ENCODE measurements at regions not wholly inside any gene's neighbourhood (a gene's known extent, or its start where the extent isn't known, plus 50 kb on each side); places are given as distances from the start of the nearest gene placed in this dataset.

DNA sequence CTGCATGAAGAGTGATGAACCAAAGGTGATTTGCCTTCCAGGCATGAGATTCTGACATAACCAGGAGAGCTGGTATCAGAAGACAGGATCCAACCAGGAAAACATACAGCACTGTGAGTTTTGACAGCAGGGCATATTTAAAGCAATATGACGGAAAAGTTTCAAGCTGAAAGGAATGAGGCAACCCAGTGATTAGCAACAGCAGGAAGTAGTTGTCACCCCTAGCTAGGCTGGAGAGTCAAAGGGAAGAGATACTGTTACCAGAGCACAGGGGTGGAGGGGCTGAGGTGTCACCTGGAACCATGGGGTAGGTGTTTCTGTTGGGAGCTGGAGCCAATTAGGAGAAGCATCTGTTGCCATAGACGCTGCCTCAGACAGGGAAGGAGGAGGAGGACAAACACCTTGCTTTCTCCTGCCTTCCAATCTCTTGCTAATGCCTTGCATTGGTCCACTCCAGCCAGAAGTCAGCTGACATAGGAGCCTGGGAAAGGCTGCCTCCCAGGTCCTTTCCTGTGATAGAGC lies 125.4 kb upstream of the SORCS3 start:
- Histone ChIP-seq H4K5ac (ENCODE audit: insufficient read length, low read depth, low read length) (no peak overlapping the region), H2BK15ac (ENCODE audit: low read length) (no peak overlapping the region), H3K4me3 (ENCODE audit: extremely low read depth in 1 of 4, insufficient read depth in 2 of 4, low read depth in 3 of 4, low read length in 4 of 4) (no peak overlapping the region), H2BK120ac (replicated peaks; ENCODE audit: low read depth, low read length) (no peak overlapping the region), H3K79me2 (ENCODE audit: control insufficient read depth in 1 of 2, insufficient read depth in 2 of 2, low read length in 2 of 2) (no peaks in the 10 kb centered on the region), H3K9ac (replicated peaks in 1 of 4; ENCODE audit: extremely low read depth in 1 of 4, low read depth in 3 of 4, low read length in 3 of 4) (no peak overlapping the region), H3K18ac (ENCODE audit: extremely low read depth, low read length) (no peak overlapping the region), H3K27me3 (replicated peaks in 1 of 4; ENCODE audit: control insufficient read depth in 3 of 4, extremely low read depth in 1 of 4, insufficient read depth in 3 of 4, low read length in 3 of 4) (no peaks in the 10 kb centered on the region), H3K27ac (ENCODE audit: low read depth, low read length) (no peak overlapping the region), H3K36me3 (ENCODE audit: control insufficient read depth in 2 of 4, insufficient read depth in 4 of 4, low read length in 3 of 4) (no peaks in the 10 kb centered on the region; a peak in 1 of 8 replicates), H2BK12ac (ENCODE audit: low read depth, low read length) (no peak overlapping the region), H2BK20ac (ENCODE audit: low read length) (no peak overlapping the region), H3K79me1 (ENCODE audit: low read depth, low read length) (no peaks in the 10 kb centered on the region), H4K91ac (replicated peaks; ENCODE audit: insufficient read length, low read length) (no peak overlapping the region), H3K4me1 (replicated peaks in 1 of 4; ENCODE audit: control insufficient read depth in 3 of 4, insufficient read depth in 4 of 4, low read length in 3 of 4) (peaks cover 0 to 6% (median 1%) of the 10 kb centered on the region in 4 experiments; a peak in 2 of 7 replicates), H3K14ac (ENCODE audit: insufficient read length) (no peak overlapping the region), H2AFZ (ENCODE audit: low read length) (0 out of 2 replicates have a peak overlapping the region, but pooled peaks have one; percentile 31), H3K4me2 (ENCODE audit: insufficient read depth in 1 of 2, low read depth in 2 of 2, low read length in 2 of 2) (no peak overlapping the region; a peak in 1 of 4 replicates), H3K56ac (replicated peaks; ENCODE audit: insufficient read length, low read depth, low read length) (no peak overlapping the region), H3K9me3 (ENCODE audit: insufficient read depth in 2 of 2, low read depth in 1 of 2, low read length in 1 of 2) (no peaks in the 10 kb centered on the region), H4K20me1 (replicated peaks in 1 of 2; ENCODE audit: control insufficient read depth in 1 of 2, insufficient read depth in 2 of 2, low read length in 2 of 2) (no peaks in the 10 kb centered on the region), H2AK5ac (ENCODE audit: low read depth, low read length) (no peak overlapping the region), H3K4ac (replicated peaks; ENCODE audit: insufficient read length, low read depth, low read length) (peak overlapping the region; percentile 5), H2BK5ac (ENCODE audit: low read depth, low read length) (no peak overlapping the region), H3K23ac (ENCODE audit: insufficient read length) (no peak overlapping the region), H3K23me2 (ENCODE audit: low read depth, low read length) (no peaks in the 10 kb centered on the region), H4K8ac (ENCODE audit: extremely low read depth, insufficient read depth, low read length) (no peak overlapping the region)
- ChIA-PET CTCF (ENCODE audit: partially characterized antibody) (interaction anchor here (1.0 to 3.8 kb wide), 6 partner anchors 10 to 109 kb away, joined by 3 to 14 read pairs (median 8); no protein-coding TSS in a partner anchor), POLR2A (ENCODE audit: partially characterized antibody) (interaction anchor here (0.6 kb wide), 1 partner anchor 26 kb away, joined by 3 read pairs; no protein-coding TSS in a partner anchor)
- WGBS, 2 experiments (ENCODE audit: extremely low coverage in 1 of 2, insufficient coverage in 1 of 2, insufficient read length in 1 of 2, insufficient replicate concordance in 2 of 2, low coverage in 1 of 2, low lambda C conversion rate in 2 of 2, missing lambda C conversion rate in 1 of 2): 44% methylated on average over 2 of the region's 2 CpGs; no CpG with 5 or more reads in 1 of the 2 experiments
- FAIRE-seq (no peak), DNase-seq (ENCODE audit: low read depth in 1 of 2, low spot score in 2 of 2) (no peak)
- TF ChIP-seq SIX5 (IDR thresholded peaks at IDR 0.05; ENCODE audit: low read depth, low read length) (no peak), TEAD4 (IDR thresholded peaks at IDR 0.05; ENCODE audit: low read depth, low read length) (no peak), CHD1 (IDR thresholded peaks at IDR 0.05; ENCODE audit: low read depth, low read length) (no peak), HDAC2 (IDR thresholded peaks at IDR 0.05; ENCODE audit: borderline replicate concordance in 1 of 2, low read depth in 2 of 2, low read length in 2 of 2) (no peak), POLR2AphosphoS5 (IDR thresholded peaks at IDR 0.05; ENCODE audit: low read depth, low read length) (no peak), SRF (IDR thresholded peaks at IDR 0.05; ENCODE audit: low read depth, low read length) (no peak), CBX8 (IDR thresholded peaks at IDR 0.05; ENCODE audit: borderline replicate concordance, low read depth, low read length) (no peak), HDAC6 (IDR thresholded peaks at IDR 0.05; ENCODE audit: low read depth, low read length) (no peak)
